ENCODE measurements at regions not wholly inside any gene's neighbourhood (a gene's known extent, or its start where the extent isn't known, plus 50 kb on each side); places are given as distances from the start of the nearest gene placed in this dataset.

GRCh38 chr10:58951087-58951486 lies 225.4 kb upstream of the PHYHIPL start:
- no peaks in the 10 kb centered on the region for H3K36me3 ChIP-seq
- peak overlapping the region; percentile 20 to 71 (median 48) for H3K27ac ChIP-seq
- no peak for TF ChIP-seq CTCF (IDR thresholded peaks at IDR 0.05)
- no peak for TF ChIP-seq POLR2A (IDR thresholded peaks at IDR 0.05)
- no peak for TF ChIP-seq EP300 (IDR thresholded peaks at IDR 0.05)
- no peak for TF ChIP-seq POLR2AphosphoS5 (IDR thresholded peaks at IDR 0.05)
- no peak for ATAC-seq
- no peaks in the 10 kb centered on the region for H3K27me3 ChIP-seq
- no peaks in the 10 kb centered on the region for H3K9me3 ChIP-seq
- peaks cover 0 to 12% (median 3%) of the 10 kb centered on the region in 3 donors for H3K4me1 ChIP-seq
- H3K4me3 ChIP-seq = no peak overlapping the region
- 43 to 100% methylated on average over 1 of the region's 1 CpG for WGBS, 2 donors (ENCODE audit: low coverage in 1 of 2)

- Histone ChIP-seq H3K27me3 (no peaks in the 10 kb centered on the region), H3K9me3 (no peaks in the 10 kb centered on the region), H3K27ac (peak overlapping the region; percentile 20 to 71 (median 50)), H3K4me3 (no peak overlapping the region), H3K36me3 (no peaks in the 10 kb centered on the region), H3K4me1 (peaks cover 0 to 12% (median 3%) of the 10 kb centered on the region in 3 donors)
- peak; percentile 76 for ATAC-seq
- 16 to 26% methylated on average over 5 of the region's 5 CpGs for WGBS, 2 donors (ENCODE audit: low coverage in 1 of 2)
- TF ChIP-seq CTCF (IDR thresholded peaks at IDR 0.05) (no peak), POLR2AphosphoS5 (IDR thresholded peaks at IDR 0.05) (no peak), EP300 (IDR thresholded peaks at IDR 0.05) (no peak), POLR2A (IDR thresholded peaks at IDR 0.05) (no peak)
Observed at GRCh38 chr10:58951746-58952145, 224.7 kb upstream of the PHYHIPL start.

GRCh38 chr10:58952162-58952601 lies 224.3 kb upstream of the PHYHIPL start:
- Histone ChIP-seq H3K4me1 (peaks cover 0 to 12% (median 3%) of the 10 kb centered on the region in 3 donors), H3K9me3 (no peaks in the 10 kb centered on the region), H3K27ac (peak overlapping the region in 3 of 4 donors; percentile 49 to 71 (median 51)), H3K27me3 (no peaks in the 10 kb centered on the region), H3K4me3 (no peak overlapping the region), H3K36me3 (no peaks in the 10 kb centered on the region)
- TF ChIP-seq POLR2A (IDR thresholded peaks at IDR 0.05) (no peak), POLR2AphosphoS5 (IDR thresholded peaks at IDR 0.05) (peak; percentile 73), EP300 (IDR thresholded peaks at IDR 0.05) (no peak), CTCF (IDR thresholded peaks at IDR 0.05) (no peak)
- ATAC-seq = peak; percentile 82
- WGBS, 2 donors (ENCODE audit: low coverage in 1 of 2) = 30 to 66% methylated on average over 5 of the region's 5 CpGs

GRCh38 chr10:58952747-58953466 lies 223.5 kb upstream of the PHYHIPL start:
- Histone ChIP-seq H3K27ac (peak overlapping the region in 3 of 4 donors; percentile 49 to 71 (median 51)), H3K36me3 (no peaks in the 10 kb centered on the region), H3K4me1 (peaks cover 0 to 12% (median 3%) of the 10 kb centered on the region in 3 donors), H3K4me3 (no peak overlapping the region), H3K27me3 (no peaks in the 10 kb centered on the region), H3K9me3 (no peaks in the 10 kb centered on the region)
- TF ChIP-seq CTCF (IDR thresholded peaks at IDR 0.05) = peak; percentile 69 to 88 (median 78)
- TF ChIP-seq POLR2A (IDR thresholded peaks at IDR 0.05) = no peak
- TF ChIP-seq EP300 (IDR thresholded peaks at IDR 0.05) = no peak
- TF ChIP-seq POLR2AphosphoS5 (IDR thresholded peaks at IDR 0.05) = no peak
- peak; percentile 60 for ATAC-seq
- WGBS, 2 donors (ENCODE audit: low coverage in 1 of 2) = 7 to 10% methylated on average over 2 to 3 of the region's 3 CpGs

GRCh38 chr10:58954178-58954577 lies 222.3 kb upstream of the PHYHIPL start:
- no peak for ATAC-seq
- TF ChIP-seq EP300 (IDR thresholded peaks at IDR 0.05) (no peak), POLR2A (IDR thresholded peaks at IDR 0.05) (no peak), CTCF (IDR thresholded peaks at IDR 0.05) (no peak), POLR2AphosphoS5 (IDR thresholded peaks at IDR 0.05) (no peak)
- Histone ChIP-seq H3K27ac (no peak overlapping the region), H3K9me3 (no peaks in the 10 kb centered on the region), H3K36me3 (no peaks in the 10 kb centered on the region), H3K27me3 (no peaks in the 10 kb centered on the region), H3K4me1 (peaks cover 0 to 12% (median 3%) of the 10 kb centered on the region in 3 donors), H3K4me3 (no peak overlapping the region)
- 95% methylated on average over 2 of the region's 2 CpGs; no CpG with 5 or more reads in 1 of the 2 donors for WGBS, 2 donors (ENCODE audit: low coverage in 1 of 2)
